ENCODE measurements at regions not wholly inside any gene's neighbourhood (a gene's known extent, or its start where the extent isn't known, plus 50 kb on each side); places are given as distances from the start of the nearest gene placed in this dataset.
A peak's percentile ranks its signal among the peaks of the same experiment; 100 is the strongest.

- peak; percentile 40 for DNase-seq
Observed at GRCh38 chr12:77392467-77393088, 327.2 kb upstream of the E2F7 start.

- no peak for DNase-seq
Observed at GRCh38 chr12:77388445-77389265, 323.3 kb upstream of the E2F7 start.

- DNase-seq, result no peak
Observed at GRCh38 chr12:77387671-77388070, 322.3 kb upstream of the E2F7 start.

DNA sequence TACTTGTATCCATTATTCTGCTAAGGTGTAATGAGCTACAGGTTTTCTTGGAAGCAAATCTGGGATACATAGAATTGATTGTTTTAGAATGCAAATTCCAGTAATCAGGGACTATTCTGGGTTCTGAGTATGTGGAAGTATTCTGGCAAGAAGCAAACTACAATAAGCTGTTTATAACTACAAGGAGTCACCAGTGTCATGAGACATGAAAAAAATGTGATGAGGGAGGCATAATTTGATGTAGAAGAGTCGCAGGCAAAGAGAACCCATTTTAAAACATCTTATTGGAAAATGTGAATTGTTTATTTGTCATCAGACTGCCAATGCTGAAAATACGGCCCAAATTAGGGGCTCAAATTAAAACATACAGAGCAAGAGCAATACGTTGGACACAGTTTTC, 321.8 kb upstream of the E2F7 start:
- DNase-seq, result no peak

DNA sequence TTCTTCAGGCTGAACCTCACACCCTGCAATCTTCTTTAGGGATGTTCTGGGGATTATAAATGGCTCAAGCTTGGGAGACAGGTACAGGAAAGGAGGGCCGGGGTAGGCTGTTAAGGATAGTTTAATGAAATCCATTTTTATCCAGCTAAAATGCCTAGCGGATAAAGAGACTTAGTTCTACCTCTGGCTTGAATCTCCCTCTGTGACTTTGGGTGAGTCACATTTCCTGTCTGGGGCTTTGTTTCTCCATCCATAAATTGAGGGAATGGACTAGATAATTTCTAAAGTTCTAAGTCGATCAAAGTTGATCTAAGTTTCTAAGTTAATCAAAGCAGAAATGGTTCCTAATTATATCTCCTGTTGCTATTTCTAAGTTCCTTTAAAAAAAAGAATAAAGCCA, 319.6 kb upstream of the E2F7 start:
- DNase-seq, result no peak

GRCh38 chr12:77382096-77382742, 316.9 kb upstream of the E2F7 start:
- DNase-seq, result no peak

DNA sequence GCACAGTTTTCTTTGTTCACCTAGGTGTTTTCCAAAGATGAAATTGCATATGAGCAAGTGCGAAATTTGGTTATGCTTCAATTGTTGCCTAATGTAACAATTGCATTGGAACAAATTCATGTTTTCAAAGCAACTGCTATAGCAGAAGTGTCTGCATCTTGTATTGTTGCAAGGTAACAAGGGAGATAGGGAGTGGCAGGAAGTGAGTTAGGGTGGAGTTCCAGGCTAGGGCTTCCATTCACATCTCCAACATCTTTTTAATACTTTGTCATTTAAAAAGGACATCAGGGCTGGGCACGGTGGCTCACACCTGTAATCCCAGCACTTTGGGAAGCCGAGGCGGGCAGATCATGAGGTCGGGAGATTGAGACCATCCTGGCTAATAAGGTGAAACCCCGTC, 312.3 kb upstream of the E2F7 start:
- DNase-seq, result no peak

DNA sequence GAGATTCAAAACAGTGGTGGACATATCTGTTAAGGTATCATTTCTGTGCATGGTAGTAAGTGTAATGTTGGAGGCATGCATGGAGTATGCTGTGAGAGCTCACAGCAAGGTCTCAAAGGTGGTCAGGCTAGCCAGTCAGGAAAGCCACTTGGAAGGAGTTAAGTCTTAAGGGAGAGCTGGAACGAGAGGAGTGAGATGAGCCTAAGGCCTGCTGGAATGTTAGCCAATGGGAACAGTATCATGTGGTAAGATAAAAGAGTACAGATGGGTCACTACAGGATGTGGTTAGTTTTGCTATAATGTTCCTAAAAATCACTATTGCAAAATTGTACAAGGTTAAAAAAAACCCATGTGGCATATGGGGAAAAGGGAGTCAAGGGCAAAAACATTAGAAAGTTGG, 311.7 kb upstream of the E2F7 start:
- no peak for DNase-seq

GRCh38 chr12:77374673-77375072, 309.3 kb upstream of the E2F7 start:
- no peak for DNase-seq

DNA sequence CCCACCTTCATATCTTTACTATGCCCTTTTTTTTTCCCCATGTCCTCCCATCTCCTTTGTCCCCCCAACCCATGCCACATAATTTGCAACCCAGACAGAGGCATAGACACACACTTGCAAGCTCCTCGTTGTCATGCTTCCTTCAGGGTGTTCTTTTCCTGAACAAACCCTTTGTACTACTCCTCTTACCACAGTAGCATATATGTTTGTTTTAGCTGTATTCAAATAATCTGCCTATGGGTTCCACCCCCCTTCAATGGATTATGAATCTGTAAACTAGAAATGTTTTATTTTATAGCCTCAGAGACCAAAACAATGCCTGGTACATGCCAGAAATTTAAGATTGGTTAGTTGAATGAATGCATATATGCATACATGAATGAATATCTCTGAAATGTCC, 307.1 kb upstream of the E2F7 start:
- no peak for DNase-seq

- DNase-seq, result no peak
Observed at GRCh38 chr12:77372026-77372425, 306.7 kb upstream of the E2F7 start.

DNA sequence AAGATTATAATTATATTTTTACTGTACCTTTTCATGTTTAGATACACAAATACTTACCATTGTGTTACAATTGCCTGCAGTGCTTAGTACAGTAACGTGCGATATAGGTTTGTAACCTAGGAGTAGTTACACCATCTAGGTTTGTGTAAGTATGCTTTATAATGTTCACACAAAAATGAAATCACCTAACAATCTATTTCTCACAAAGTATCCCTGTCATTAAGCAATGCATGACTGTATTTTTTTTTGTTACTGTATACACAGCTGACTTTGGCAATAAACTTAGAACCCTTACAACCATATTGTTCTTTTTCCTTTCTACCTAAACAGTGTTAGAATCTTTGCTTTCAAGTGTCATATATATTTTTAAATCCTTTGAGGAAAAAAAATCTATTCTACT, 303.0 kb upstream of the E2F7 start:
- DNase-seq, result no peak

- no peak for DNase-seq
Observed at GRCh38 chr12:77366616-77367015, 301.2 kb upstream of the E2F7 start.

DNA sequence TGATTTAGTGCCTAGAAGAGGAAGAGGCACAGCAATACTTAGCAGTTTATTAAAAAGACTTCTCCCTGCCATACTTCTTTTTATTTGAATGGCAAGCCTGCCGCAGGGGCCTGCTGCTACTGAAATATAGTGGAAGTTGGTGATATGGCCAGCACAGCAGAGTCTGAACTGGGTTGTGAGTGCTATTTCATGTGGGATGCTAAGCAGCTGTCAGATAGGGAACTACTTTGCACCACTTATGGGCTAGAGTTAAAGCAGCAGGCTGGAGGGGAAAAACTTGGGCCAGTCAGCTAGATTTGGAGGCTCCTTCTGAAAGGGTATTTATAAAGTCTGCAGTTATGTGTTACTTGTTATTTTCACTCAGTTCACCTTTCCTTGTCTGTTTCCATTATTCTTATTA, 299.0 kb upstream of the E2F7 start:
- DNase-seq, result no peak

GRCh38 chr12:77362509-77363210, 297.3 kb upstream of the E2F7 start:
- DNase-seq, result no peak

DNA sequence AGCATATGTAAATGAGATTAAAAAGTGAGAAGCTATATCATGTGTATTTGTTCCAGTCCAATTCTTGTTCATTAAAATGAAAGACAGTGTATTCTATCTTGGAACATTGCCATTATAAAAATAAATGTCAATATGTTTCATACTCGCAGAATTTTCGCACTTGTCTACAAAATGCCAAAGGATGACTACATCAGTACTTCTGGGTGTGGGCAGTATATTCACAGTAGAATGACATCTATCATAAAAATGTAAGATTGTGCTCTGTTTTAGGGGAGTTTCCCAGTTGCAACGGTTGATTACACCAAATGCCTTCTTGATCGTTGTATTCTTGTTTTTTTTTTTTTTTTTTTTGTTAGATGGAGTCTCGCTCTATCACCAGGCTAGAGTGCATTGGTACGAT, 292.3 kb upstream of the E2F7 start:
- DNase-seq, result no peak

DNA sequence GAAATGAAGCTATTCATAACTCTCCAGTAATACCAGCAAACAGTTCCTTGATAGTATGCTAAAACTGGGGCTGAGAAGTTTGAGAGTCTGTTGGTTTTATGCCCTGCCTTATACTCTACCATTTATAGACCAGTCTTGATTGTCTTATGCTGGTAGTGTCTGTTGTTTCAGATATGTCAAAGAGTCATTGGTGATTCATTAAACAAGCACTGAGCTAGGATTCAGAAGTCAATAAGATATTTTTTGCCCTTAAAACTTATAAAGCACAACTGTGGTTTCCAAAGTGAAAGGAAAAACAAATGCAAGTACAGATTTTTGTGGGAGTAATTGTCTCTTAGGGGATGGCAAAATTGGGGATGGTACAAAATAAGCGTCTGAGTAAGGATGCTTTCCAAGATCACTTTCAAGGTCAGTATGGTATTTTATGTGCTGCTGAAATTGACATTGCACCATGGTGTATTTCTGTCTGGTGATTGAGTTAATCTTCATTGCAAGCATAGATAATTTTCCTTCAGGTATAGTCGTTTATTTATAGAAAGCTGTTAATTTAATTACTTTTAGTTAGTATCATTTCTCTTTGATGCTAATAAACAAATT, 289.5 kb upstream of the E2F7 start:
- no peak for DNase-seq

DNA sequence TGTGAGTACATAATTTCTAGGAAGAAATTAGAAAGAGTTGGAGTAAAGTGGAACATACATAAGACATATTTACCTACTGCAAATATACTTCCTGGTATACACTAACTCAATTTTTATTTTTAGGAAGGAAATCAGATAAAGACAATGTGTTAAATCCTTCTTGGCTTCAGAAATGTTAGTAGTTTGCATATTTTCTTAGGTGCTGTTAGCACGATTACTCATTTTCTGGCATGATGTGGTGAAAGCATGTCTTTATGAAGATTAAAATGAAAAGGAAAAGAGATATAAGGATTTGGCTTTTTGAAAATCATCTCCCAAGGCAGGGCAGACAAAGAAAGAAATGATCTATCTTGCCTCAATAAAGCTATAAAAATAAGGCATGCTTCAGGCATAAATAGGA, 287.6 kb upstream of the E2F7 start:
- DNase-seq, result no peak

DNA sequence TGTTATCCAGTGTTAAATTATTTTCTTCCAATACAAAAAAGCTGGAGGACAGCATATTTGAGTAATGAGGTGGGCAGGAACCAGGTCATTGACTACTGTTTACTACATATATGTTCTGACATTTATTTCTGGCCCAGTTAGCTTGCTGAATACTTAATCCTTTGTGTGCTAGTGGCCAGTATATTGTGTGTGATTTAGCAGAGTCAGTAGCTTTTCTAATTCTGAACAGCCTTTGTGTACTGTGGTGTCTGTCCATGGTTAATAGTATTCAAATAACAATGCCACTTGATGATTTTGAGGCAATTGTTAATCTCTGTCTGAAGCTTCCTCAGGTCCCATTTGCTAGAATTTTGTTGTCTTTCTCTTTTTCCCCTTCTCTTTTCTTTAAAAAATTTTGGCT, 286.5 kb upstream of the E2F7 start:
- no peak for DNase-seq

DNA sequence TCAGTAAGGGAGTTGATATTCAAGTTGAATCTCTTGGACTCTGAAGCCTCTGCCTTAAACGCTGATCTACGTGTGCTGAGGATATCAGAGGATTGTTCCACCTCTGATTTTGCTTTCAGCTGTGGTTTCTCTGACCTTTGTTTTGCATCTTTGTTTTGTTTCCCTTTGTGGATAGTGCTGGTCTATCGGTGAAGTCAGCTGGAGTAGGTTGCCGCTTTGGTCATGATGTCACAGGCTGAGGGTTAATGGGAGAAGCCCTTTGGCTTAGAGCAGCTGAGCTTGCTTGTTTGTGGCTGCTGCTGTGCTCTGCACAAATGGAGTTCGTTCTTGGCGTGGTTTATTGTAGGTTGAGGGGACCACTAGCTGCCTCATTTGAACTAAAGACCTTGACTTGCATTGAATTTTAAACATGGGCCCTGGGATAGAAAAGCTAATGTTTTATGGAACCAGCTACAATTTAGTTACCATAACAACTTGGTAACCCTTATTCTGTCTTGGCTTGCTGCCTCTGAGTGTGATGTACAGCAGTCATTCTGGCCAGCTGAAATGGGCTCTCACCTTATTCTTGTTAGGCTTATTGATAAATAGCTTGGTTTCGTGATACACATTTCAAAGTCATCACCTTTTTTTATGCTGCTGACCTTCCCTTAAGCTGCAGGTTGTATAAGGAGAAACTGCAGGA, 284.5 kb upstream of the E2F7 start:
- no peak for DNase-seq

GRCh38 chr12:77347017-77347416, 281.6 kb upstream of the E2F7 start:
- DNase-seq, result no peak

DNA sequence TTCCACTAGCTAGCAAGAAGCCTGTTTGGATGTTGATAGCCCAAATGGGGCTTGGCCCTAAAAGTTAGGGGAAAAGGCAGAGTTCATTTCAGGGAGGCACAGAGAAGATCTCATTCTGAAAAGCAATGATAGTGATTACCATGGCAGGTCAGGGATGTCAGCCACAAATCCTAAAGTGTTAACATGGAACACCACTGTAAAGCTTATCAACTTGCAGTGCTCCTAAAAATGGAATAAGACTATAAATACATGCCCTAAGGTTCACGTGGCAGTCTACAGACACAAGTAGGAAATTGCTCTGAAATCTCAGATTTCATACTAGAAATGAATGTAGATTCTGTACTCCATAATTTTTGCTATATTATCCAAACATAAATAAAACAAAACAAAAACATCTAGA, 280.0 kb upstream of the E2F7 start:
- no peak for DNase-seq

DNA sequence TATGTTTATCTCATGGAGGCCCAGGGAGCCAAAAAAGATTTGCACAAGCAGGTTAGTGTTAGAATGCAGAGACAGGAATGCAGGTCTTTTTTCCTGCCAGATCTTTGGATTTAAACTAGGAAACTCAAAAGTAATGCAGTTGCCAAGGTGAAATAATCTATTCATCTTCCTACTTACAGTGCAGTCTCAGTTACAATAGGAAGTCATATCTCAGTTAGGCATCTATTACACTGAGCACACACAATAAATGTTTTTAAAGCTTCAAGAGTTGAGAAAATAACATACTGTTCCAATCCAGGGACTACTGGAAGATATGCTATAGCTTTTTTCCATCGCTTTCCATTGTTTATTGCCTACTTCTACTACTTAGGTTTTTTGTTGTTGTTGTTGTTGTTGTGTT, 279.3 kb upstream of the E2F7 start:
- DNase-seq, result no peak

Data from NCI-H1092 (cell line).